MM.1S (cell line): ENCODE measurements at regions not wholly inside any gene's neighbourhood (a gene's known extent, or its start where the extent isn't known, plus 50 kb on each side); places are given as distances from the start of the nearest gene placed in this dataset.

Source experiments
- EZH2 ChIP-seq: fragments of 300-600 bp; sonication (generic); optimal IDR thresholded peaks from 2 replicates; pipeline ENCODE3; 2017; ENCODE audit warnings: low read depth, mild to moderate bottlenecking, antibody characterized with exemption, low read length, mixed read lengths
- EZH2phosphoT487 ChIP-seq: fragments of 300-600 bp; sonication (generic); IDR thresholded peaks from 2 replicates; pipeline ENCODE4 v1.6.1; 2018; ENCODE audit warnings: antibody characterized with exemption, low read length
- TF ChIP-seq, protein P1 (sequence below): fragments of 300-600 bp; sonication (generic); IDR thresholded peaks from 2 replicates; pipeline ENCODE4 v1.5.1; 2016; ENCODE audit warnings: antibody characterized with exemption, low read length, mixed read lengths

DNA sequence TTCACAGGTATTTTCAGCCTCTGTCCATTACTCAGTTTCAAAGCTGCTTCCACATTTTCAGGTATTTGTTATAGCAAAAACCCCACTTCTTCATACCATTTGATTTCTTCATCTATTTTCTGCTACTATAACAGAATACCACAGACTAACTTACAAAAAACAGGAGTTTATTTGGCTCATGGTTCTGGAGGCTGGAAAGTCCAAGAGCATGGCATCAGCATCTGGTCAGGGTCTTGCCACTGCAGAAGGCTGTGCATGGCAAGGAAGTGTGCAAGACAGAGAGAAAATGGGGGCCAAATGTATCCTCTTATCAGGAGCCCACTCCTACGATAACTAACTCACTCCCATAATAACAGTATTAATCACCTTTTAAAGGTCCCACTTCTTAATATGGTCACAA is 82.8 kb upstream of the FOXA2 start:
- TF ChIP-seq EZH2 (no peak), EZH2phosphoT487 (no peak)
- TF ChIP-seq, protein P1, sequence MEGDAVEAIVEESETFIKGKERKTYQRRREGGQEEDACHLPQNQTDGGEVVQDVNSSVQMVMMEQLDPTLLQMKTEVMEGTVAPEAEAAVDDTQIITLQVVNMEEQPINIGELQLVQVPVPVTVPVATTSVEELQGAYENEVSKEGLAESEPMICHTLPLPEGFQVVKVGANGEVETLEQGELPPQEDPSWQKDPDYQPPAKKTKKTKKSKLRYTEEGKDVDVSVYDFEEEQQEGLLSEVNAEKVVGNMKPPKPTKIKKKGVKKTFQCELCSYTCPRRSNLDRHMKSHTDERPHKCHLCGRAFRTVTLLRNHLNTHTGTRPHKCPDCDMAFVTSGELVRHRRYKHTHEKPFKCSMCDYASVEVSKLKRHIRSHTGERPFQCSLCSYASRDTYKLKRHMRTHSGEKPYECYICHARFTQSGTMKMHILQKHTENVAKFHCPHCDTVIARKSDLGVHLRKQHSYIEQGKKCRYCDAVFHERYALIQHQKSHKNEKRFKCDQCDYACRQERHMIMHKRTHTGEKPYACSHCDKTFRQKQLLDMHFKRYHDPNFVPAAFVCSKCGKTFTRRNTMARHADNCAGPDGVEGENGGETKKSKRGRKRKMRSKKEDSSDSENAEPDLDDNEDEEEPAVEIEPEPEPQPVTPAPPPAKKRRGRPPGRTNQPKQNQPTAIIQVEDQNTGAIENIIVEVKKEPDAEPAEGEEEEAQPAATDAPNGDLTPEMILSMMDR = no peak
